ENCODE measurements at regions not wholly inside any gene's neighbourhood (a gene's known extent, or its start where the extent isn't known, plus 50 kb on each side); places are given as distances from the start of the nearest gene placed in this dataset.

DNA sequence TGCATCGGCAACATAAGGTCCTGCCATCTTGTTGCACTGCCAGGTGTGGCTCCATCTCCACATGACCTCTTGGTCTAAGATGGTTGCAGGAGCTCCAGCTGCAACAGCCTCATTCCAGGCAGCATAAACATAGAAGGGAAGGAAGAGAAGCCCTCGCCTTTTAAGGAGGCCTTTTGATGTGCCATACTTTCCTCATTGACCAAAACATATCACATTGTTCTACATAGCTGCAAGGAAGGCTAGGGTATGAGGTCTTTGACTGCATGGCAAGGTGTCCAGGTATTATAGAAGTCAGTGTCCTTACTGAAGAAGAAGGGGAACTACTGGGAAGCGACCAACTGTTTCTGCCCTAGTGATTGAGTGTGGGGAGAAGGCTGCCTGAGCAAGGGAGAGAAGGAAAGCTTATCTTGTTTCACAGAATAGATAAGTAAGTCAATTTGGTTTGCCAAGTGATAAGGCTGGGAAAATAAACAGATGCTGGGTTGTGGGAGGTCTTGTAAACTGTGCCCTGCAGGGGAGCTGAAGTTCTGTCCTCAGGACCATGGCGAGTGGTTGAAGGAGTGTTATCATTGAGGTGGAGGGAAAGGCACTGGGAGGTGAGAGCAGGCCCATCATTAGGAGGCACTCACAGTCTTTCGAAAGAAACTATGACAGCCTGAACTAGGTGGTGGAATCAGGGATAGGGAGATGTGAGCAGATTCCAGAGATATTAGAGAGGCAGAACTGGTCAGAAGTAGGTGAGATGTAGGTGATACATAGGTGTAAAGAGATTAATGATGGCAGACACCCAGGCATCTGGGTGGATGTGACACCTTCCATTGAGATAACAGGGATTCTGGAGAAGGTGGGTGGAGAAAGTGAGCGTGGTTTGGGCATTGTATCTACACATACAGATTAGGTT, 93.8 kb upstream of the IGF1R start:
- H3K4me3 ChIP-seq: no peak overlapping the region
- no peaks in the 10 kb centered on the region for H3K4me1 ChIP-seq
- TF ChIP-seq CTCF (IDR thresholded peaks at IDR 0.05): no peak
- DNase-seq (no peak), ATAC-seq (no peak)
- H3K9me3 ChIP-seq: no peaks in the 10 kb centered on the region
- no peaks in the 10 kb centered on the region for H3K36me3 ChIP-seq
- H3K27ac ChIP-seq: no peak overlapping the region
- no peaks in the 10 kb centered on the region for H3K27me3 ChIP-seq
- intact Hi-C loops (cut with DNase I): no loop called here

GRCh38 chr15:98555173-98555515, 93.2 kb upstream of the IGF1R start:
- H3K4me3 ChIP-seq: no peak overlapping the region
- DNase-seq (no peak), ATAC-seq (no peak)
- TF ChIP-seq CTCF (IDR thresholded peaks at IDR 0.05): no peak
- intact Hi-C loops (cut with DNase I): no loop called here
- no peaks in the 10 kb centered on the region for H3K36me3 ChIP-seq
- no peak overlapping the region for H3K27ac ChIP-seq
- no peaks in the 10 kb centered on the region for H3K4me1 ChIP-seq
- no peaks in the 10 kb centered on the region for H3K27me3 ChIP-seq
- H3K9me3 ChIP-seq: no peaks in the 10 kb centered on the region

DNA sequence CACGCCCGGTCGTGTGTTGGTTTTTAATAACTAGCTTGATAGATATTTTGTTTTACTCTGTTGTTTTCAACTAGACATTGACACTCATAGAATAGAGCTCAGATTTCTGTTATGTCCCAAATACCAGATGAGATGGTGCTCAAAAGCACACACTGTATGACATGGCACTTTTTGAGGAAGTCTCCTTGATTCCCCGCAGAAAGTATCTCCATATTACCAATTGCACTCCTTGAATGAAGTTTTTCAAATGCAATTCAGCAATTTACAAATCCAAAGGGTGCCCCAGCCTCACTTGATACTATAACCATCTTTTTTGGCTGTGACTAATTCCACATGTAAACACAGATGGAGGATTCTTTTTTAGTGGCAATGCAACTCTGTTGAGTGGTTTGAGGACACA, 92.0 kb upstream of the IGF1R start:
- ATAC-seq (no peak), DNase-seq (no peak)
- Histone ChIP-seq H3K27ac (no peak overlapping the region), H3K36me3 (no peaks in the 10 kb centered on the region), H3K27me3 (no peaks in the 10 kb centered on the region), H3K4me3 (no peak overlapping the region), H3K9me3 (no peaks in the 10 kb centered on the region), H3K4me1 (no peaks in the 10 kb centered on the region)
- intact Hi-C loops (cut with DNase I): no loop called here
- TF ChIP-seq CTCF (IDR thresholded peaks at IDR 0.05): no peak

DNA sequence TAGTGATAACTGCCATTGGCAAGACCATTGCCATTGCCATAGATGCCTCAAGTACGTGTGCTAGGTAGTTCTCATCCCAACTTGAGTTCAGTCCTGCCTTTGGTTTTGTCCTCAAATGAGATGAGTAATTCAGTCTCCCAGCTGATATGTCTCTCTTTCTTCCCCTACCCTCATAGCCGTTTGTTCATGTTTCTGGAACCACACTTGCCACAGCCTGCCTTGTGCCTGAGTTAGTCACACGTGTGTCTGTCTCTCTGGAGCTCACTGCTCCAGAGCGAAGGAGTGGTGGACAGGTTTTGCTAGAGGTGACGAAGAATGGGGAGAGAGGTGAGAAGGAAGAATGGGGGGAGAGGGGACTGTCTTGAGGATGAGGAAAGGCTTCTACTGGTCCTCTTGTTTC, 88.0 kb upstream of the IGF1R start:
- no peak for ATAC-seq
- H3K9me3 ChIP-seq: no peaks in the 10 kb centered on the region
- TF ChIP-seq CTCF (IDR thresholded peaks at IDR 0.05): no peak
- H3K4me3 ChIP-seq: no peak overlapping the region
- no peaks in the 10 kb centered on the region for H3K4me1 ChIP-seq
- no peak overlapping the region for H3K27ac ChIP-seq
- intact Hi-C loops (cut with DNase I): no loop called here
- H3K27me3 ChIP-seq: no peaks in the 10 kb centered on the region
- H3K36me3 ChIP-seq: no peaks in the 10 kb centered on the region
- no peak for DNase-seq

DNA sequence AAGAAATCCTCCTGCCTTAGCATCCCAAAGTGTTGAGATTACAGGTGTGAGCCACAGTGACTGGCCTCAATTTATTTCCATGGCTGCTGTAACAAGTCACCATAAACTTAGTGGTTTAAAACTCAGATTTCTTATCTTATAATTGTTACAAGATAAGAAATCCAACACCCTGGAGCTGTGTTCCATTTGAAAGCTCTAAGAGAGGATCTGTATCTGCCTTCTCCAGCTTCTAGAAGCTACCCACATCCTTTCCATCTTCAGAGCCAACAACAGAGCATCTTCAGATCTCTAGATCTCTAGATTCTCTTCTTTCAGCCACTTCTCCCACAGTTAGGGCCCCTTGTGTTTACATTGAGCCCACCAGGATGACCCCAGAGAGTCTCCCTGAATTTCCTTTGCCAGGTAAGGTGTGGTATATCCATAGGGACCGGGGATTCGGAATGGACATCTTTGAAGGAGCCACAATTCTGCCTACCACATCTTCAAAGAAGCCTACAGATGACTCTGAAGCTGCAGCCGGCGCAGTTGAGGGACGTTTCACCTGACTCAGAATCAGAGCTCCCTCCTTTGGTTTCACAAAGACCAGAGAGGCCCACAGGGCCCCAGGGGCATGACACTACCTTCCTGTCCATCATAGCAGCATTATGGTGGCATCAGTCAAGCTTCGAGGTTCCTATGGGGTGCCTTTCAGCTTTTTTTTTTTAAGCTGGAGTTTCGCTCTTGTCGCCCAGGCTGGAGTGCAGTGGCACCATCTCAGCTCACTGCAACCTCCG, 87.0 kb upstream of the IGF1R start:
- intact Hi-C loops (cut with DNase I): no loop called here
- H3K27me3 ChIP-seq: no peaks in the 10 kb centered on the region
- H3K9me3 ChIP-seq: no peaks in the 10 kb centered on the region
- H3K36me3 ChIP-seq: no peaks in the 10 kb centered on the region
- H3K4me3 ChIP-seq: no peak overlapping the region
- no peak for TF ChIP-seq CTCF (IDR thresholded peaks at IDR 0.05)
- no peak overlapping the region for H3K27ac ChIP-seq
- no peak for ATAC-seq
- no peak for DNase-seq
- no peaks in the 10 kb centered on the region for H3K4me1 ChIP-seq
